HG02678 (cell line): ENCODE measurements at regions not wholly inside any gene's neighbourhood (a gene's known extent, or its start where the extent isn't known, plus 50 kb on each side); places are given as distances from the start of the nearest gene placed in this dataset.
"Not testable (repeated sequence)": the region's sequence is repeated elsewhere in the genome, so short reads cannot be mapped to it uniquely, and the experiment has no call there.

ENCODE experiments used
- ATAC-seq: cut with Tn5 transposase; IDR thresholded peaks from one replicate; pipeline ENCODE4 v1.9.1; 2021; ENCODE audit warnings: mild to moderate bottlenecking, moderate library complexity; ENCODE audit not compliant: unreplicated experiment

DNA sequence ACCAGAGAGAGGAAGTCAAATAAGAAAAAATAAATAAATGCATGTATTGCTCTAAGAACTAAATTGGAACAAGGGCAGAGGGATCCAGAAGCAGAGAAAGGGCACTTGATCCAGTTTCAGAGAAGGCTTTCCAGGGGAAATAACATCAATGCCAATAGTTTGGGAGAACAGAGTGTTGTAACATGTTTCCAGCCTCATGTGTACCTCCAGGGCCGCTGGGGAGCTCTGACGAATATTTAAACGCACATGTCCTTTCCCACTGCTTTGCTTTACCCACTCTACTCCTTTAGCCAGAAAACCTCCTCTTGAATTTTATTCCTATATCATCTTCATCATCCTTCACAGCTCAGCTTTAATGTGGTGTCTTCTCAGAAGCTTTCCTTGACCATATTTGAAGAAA, 233.7 kb downstream of the ENC1 start:
- no peak for ATAC-seq

DNA sequence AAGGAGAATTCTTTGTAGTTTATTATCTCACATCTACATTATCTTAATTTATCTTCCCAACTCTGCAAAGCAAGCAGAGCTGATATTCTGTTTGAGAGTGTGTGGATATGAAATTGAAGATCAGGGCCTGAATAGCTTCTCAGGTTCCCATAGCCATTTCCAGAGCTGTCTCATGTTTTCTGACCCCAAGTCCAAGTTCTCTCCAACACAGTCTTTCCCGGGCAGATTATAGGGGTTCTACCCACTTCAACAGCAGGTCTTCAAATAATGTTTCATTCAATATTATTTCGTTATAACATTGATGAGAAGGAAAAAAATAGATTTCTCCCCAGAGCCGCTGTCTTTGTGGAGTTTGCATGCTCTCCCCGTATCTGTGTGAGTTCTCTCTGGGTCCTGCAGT, 234.9 kb downstream of the ENC1 start:
- ATAC-seq = no peak

DNA sequence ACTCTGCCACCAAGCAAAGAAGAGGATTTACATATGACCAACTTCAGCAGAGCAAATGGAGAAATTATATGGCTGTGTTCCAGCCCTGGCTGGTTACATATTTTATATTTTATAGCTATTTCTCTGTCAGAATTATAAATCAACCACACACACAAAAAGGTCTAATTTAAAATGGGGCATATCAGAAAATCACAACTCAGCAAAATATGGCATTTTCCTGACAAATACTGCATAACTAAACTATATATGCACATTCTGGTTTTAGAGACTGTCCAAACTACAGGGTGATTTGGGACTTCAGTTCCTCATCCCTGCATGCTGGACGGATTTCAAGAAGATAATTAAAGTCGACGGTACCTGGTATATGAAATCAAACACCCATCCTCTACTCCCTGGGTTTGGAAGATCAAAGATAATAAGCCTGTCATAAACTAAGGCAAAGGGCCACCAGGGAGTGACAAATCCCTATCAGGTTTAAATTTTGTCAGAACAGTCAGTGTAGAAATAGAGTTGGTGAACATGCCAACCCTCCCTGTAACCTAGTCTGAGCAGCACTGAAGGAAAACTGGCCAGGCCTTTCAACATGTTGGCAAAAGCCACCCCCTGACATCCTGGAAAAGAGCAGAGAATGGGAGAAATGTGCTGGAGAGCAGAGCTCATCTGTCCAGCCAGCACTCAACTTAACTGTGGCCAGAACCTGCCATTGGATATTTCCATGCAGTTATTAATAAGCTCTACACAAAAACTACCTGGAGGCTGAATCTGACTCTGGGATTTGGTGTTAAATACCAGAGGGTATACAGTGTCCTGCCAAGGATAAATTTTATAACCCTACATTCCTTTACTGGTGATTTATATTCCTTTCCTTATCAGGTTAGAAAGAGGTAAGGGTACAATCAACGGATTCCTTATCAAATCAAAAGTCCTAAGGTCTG, 235.7 kb downstream of the ENC1 start:
- ATAC-seq = no peak

DNA sequence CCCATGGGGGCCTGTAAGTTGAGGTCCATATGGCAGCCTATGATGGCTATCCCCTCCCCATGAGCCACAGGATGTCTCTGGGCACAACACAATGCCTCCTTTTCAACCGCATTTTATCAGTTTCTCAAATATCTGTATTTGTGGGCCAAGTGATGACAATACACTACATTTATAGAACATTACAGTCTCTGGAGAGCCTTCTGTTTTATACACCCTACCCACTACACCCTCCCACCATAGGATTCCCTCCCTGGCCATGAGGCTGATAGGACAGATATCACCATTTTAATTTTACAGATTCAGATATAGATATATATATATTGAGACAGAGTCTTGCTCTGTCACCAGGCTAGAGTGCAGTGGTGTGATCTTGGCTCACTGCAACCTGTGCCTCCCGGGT, 236.8 kb downstream of the ENC1 start:
- no peak for ATAC-seq

DNA sequence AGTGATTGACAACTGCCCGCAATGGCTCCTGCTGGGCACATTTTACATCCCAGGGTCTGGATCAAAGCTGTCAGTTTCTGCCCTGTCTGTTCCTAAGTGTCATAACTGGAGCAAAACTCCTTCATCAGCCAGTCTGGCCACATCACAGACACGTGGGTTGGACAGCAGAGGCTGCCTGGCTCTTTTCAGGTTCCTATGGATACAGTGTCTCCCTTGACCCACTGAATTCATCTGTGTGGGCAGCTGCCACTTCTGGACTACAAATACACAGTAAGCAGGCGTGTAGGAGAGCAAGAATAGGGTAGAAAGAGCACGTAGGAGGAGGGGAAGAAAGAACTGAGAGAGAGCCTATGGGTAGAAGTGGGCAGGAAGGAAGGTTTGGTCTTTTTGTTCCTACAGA, 238.0 kb downstream of the ENC1 start:
- no peak for ATAC-seq

DNA sequence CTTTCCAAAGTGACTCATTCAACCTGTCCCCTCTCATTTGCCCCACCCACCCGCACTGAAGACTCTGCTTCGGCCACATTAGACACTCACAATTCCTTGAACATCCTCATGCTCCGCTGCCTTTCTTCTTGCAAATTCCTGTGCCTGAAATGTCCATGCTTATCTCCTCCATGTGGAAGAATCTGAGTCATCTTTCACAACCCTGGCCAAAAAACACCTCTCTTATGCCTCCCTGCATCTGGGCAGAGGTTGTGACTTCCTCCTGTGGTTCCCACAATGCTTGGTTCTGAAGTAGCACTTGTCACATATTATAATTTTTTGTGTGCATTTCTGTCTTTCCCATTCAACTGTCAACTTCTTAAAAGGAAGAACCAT, 238.6 kb downstream of the ENC1 start:
- ATAC-seq = no peak

DNA sequence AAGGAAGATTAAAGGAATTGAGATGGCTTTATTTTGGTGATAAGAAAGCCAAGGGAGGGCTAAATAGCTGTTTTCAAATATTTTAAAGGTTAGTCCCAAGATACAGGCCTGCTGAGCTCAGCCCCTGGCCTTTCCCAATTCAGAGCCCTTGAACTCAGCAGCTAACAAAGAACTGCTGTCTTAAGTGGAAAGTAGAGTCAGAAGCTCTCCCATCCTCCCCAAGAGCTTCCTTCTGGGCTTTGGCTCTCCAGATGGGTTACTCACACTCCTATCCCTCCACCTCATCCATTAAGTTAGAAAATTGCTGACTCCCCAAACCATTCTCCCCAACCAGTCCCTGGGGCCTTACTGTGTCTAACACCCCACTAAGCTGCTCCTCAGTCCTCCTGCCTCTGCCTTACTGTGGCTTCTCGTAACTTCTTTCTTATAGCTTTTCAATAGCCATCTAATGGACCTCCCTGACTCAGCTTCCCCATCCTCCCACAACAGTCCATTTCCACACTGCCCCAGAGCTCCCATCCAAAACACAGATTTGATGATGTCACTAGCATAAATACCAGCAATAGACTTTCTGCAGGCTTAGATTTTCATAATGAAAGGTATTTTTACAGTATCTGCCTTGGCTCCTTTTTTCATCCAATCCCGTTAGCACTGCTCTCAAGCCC, 239.1 kb downstream of the ENC1 start:
- no peak for ATAC-seq

DNA sequence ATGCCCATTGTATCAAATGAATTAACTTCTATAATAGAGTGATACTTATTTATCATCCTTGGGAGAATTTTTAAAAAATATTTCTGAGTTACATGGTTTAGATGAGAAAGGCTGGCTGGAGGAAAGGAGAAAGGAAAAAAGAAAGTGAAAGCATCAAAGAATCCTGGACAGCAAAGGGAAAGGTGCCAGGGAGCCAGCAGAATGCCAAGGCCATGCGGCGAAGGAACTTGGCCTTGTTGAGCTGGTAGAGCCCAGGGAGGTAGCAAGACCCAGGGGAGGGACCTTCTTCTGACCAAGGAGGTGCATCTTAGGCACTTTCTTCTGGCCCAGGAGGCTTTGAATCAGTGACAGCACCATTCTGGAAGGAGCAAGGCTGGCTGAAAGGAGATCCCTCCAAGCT, 240.5 kb downstream of the ENC1 start:
- no peak for ATAC-seq

DNA sequence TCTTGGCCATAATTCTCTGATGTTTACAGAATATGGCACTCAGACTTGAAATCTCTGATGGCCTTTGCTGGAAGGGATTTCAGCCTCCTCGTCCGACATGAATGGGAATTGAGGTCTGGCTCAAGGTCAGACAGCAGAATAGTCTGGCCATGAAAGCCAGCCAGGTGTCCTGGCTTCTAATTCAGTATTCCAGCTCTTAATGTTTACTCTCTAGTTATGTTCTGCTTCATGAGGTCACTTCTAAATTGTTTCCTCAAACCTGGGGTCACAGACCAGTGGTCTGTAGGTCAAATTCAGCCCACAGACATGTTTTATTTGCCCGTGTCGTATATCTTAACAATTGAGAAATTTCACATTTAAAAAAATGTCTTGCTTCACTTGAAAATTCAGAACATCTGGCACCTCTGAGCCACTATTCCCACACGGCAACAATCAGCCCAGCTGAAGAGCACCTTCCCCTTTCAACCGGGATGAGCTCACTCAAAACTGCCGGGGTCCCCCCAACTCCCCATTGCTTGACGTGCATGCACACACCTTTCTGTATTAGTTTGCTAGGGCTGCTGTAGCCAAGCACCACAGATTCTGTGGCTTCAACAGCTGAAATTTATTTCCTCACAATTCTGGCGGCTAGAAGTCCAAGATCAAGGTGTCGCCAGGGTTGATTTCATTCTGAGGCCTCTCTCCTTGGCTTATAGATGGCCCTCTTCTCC, 243.5 kb downstream of the ENC1 start:
- ATAC-seq = no peak

DNA sequence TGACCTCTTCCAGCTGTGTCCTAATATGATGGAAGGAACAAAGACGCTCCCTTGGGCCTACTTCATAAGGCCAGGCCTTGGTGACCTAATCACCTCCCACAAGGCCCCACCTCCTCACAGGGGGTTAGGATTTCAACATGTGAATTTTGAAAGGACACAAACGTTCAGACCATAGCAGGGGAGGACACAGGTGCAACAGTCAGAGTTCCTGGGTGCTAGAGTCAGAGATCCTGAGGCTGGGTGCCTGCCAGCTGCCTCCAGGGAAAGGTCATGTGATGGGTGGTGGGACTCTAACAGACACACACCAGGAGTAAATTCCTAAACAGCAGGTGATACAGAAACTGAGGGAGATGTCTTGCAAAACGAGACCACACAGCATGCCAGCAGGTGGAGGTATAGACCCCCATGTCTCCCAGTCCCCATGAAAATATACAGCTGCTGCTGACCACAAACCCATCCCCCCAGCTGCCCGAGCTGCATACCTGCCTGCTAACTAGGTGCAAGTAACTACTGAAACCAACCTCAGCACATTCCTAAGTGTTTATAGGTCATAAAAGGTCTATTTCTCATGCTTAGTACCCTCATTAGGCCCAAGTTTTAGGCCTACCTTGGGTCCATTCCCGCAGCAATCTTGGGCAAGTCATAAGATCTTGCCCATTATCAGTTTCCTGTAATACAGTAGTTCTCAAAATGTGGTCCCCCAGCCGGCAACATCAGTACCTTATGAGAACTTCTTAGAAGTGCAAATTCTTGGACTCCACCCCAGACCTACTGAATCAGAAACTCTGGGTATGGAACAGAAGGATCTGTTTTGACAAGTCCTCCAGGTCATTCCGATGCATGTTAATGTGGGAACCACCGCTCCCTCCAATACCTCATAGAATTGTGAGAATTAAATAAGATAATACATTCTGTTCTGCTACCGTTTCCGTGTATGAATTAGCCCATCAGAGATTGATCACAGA, 245.3 kb downstream of the ENC1 start:
- ATAC-seq = no peak

DNA sequence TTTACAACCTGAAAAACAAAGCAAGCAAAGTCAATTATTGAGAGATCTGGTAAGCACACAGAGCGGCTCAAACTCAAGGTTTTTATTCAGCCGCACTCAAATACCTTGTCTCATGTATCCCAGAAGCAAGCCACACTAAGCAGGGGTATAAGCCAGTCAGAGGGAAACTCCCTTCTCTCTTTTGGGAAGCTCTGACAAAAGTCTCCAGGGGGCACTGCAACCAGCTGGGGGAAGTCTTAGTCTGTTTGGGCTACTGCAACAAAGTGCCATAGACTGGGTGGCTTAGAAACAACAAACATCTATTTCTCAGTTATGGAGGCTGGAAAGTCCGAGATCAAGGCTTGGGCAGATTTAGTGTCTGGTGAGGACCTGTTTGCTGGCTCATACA, 246.0 kb downstream of the ENC1 start:
- ATAC-seq = no peak

DNA sequence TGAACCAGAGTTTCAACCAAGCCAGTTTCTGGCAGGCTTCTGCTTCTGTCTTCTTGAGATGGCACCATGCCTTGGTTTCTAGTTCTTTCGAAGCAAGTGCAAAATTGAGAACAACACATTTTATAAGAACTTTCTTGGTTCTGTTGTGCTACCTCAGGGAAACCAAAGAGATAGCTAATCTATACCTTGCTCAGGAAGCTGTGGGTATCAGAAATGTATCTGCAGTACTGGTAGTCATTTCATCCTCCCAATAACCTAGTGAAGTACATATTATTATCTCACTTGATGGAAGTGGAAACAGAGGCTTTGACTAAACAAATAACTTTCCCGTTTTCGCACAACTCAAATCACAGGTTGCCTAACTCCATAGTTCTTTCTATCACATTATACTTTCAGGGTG, 246.6 kb downstream of the ENC1 start:
- no peak for ATAC-seq

DNA sequence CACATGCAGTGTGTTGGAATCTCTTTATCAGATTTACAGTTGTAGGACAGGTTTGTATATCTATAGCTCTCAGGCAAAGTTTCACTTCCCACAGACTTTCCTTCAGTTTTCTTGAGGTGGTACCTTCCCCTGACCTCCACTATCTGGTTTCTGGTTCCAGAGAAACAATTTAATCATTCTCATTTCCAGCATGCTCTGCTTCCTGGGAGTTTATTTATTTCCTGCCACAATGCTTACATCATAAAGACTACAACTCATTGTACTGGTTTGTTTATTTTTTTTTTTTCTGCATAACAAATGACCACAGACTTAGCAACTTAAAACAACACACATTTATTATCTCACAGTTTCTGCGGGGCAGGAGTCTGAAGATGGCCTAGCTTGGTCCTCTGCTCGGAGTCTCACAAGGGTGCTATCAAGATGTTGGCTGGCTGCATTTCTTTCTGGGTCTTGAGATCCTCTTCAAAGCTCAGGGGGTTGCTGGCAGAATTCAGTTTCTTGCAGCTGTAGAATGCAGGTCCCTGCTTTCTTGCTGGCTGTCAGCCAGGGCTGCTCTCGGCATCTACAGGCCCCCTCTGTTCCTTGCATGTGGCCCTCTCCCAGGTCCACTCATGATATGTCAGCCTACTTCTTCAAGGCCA, 247.7 kb downstream of the ENC1 start:
- no peak for ATAC-seq

DNA sequence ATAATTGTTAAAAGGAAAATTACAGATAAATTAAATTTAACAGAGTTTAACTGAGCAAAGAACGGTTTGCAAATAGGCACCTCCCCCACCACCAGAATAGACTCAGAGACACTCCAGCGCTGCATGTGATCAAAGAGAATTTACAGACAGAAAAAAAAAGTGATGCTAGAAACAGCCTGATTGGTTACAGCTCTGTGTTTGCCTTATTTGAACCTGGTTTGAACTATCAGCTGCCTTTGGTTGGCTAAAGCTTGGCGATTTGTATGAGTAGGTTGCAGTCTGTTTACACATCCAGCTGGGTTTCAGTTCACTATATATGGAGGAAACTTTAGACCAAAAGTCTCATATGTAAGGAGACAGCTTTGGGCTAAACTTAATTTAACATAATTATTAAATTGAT, 249.1 kb downstream of the ENC1 start:
- no peak for ATAC-seq

DNA sequence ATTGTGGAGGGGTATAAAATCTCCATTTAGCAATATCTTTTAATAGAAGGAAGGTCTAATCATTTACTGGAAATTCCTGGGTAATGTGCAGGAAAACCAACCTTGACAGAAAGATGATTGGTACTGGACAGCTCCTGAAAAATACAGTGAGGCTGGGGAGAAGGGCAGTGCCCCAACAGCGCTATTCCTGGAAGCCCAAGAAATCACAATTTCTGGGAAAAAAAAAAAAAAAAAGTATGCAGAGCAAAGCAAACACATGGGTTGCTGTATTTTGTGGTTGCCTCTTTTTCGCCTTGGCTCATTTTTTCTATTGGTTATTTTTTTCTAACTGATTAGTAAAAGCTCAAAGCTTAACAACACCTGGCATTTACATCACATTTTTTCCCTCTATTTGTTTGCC, 249.7 kb downstream of the ENC1 start:
- ATAC-seq = no peak

DNA sequence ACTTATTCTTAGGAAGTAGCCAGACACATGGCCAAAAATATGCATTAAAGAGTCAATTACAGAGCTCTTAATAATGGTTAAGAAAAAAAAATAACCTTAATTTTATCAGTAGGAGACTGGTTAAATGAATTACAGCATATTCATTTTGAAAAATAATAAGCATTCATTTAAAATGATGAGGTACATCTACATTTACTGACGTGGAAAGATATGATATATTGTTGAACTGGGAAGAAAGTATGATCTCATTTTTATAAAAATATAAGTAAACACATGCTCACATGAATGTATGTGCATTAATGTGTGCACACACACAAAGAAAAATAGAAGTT, 250.3 kb downstream of the ENC1 start:
- ATAC-seq = no peak

DNA sequence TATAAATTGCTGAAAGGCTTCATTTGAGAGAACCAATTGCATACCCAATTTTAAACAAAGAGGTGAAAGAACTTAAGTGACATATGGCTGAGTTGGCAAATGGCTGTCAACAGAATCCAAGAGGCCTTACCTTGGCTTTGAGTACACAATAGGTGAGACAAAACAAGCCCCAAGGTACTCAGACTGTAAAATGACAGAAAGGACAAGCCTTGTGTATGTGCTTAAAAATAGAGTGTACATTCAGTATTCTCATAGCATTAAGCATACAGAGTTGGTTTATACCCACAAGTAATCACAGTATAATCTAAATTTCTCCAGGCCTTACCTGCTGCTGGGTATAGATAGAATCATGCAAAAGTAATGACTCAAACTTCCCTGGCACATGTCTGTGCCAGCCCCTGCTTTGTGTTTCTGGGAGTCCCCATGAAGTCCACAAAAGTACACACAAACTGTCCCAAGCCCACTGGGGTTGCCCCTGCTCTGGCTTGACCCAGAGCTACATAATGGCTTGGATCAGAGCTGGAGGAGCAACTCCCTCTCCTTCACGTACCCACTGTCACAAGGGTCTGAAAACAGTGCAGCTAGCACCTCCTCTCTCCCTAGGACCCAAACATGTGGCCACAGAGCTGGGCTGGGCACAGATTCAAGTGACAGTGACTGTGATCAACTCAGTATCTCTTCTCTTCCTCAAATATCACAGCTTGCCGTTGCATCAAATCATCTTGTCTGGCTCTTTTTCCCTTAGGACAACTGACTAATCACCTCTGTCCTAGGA, 250.8 kb downstream of the ENC1 start:
- ATAC-seq = no peak

DNA sequence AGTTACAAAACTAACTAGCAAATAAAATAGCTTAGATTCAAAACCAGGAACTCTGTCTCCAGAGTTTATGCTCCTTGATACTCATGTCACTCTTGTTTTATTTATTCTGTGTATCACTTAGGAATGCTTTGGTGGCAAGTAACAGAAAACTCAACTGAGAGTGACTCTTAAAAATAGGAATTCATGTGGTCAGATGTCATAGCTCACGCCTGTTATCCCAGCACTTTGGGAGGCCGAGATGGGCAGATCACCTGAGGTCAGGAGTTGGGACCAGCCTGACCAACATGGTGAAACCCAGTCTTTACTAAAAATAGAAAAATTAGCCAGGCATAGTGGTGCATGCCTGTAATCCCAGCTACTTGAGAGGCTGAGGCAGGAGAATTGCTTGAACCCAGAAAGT, 252.1 kb downstream of the ENC1 start:
- ATAC-seq = not testable (repeated sequence)

DNA sequence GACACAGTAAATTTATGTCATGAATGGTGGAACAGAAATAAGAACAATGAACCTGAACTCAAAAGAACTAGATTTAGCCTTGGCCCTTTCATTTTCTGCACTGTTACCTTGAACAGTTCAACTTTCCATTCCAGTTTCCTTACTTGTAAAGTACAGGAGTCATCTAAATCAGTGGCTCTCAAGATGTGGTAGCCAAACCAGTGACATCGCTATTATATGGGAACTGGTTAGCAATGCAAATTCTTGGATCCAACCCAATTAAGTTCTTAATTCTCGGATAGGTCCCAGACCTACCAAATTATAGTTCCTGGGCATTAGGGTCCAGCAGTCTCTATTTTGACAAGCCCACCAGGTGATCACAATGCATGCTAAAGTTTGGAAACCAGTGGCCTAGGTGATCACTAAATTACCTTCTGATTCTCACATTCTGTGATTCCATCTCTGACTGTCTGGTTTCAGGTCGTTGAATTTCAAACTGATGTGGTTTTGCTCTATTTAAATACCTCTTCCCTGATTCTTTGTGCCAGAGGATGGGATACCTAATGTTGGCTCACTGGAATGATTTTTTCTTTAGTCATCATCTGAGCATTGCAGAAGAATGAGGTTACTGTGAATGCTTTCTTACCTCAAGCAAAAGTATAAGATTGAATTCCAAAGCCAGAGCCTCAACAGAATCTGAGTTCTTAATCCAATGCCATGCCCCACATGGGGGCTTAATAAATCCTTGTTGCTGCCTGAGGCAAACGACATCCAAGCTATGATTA, 253.8 kb downstream of the ENC1 start:
- no peak for ATAC-seq
